HG03095 (cell line): ENCODE measurements at regions not wholly inside any gene's neighbourhood (a gene's known extent, or its start where the extent isn't known, plus 50 kb on each side); places are given as distances from the start of the nearest gene placed in this dataset.
A peak's percentile ranks its signal among the peaks of the same experiment; 100 is the strongest.

Experiments
- ATAC-seq: cut with Tn5 transposase; IDR thresholded peaks from one replicate; pipeline ENCODE4 v1.9.1; 2021; ENCODE audit warnings: moderate library complexity; ENCODE audit not compliant: unreplicated experiment

GRCh38 chr1:199669916-199670315 is 357.6 kb upstream of the NR5A2 start:
- no peak for ATAC-seq

DNA sequence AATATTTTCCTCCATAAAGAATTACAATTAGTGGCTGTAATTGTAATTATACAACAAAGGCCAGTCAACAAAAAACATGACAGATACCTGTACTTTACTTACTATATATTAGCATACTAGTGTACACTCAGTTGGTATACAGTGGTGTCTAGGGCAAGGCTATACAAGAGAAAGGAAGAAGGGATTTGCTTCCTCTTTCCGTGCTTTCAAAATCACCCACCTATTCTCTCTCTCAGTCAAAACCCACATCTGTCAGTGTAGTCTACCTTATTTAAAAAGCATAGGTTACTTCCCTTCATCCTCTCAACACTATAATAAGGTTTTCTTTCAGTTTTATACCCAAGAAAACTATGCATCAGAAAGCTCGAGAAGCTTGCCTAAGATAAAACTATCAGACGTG is 355.8 kb upstream of the NR5A2 start:
- no peak for ATAC-seq

DNA sequence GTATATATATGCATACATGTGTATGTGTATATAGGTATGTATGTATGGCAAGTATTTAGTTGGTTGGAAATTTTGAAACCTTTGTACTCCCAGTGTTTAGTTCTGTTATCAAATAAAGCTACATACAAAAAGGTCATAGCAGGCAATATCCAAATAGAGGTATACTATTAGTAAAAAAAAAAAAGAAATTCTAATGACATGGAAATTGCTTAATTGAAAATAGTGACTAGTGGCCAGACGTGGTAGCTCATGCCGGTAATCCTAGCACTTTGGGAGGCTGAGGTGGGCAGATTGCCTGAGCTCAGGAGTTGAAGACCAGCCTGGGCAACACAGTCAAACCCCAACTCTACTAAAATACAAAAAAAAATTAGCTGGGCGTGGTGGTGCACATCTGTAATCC is 351.6 kb upstream of the NR5A2 start:
- ATAC-seq: no peak

DNA sequence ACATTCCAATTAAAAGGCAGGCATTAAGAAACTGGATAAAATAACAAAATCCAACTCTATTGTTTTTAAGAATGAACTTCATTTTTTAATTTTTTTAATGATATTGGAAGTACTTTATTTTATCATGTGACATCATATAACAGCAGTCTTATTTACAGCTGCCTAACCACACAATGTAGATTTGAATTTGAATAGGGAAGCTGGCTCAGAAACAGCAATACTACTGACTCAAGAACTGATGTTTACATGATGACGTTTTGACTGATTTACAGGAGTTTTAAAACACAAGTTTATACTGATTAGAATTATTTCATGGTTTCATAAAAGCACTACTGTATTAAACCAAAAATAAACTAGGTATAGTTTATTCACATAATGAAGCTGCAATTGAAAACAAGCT is 348.7 kb upstream of the NR5A2 start:
- ATAC-seq: no peak

- ATAC-seq: no peak
Measured at GRCh38 chr1:199682081-199682480, 345.4 kb upstream of the NR5A2 start.

DNA sequence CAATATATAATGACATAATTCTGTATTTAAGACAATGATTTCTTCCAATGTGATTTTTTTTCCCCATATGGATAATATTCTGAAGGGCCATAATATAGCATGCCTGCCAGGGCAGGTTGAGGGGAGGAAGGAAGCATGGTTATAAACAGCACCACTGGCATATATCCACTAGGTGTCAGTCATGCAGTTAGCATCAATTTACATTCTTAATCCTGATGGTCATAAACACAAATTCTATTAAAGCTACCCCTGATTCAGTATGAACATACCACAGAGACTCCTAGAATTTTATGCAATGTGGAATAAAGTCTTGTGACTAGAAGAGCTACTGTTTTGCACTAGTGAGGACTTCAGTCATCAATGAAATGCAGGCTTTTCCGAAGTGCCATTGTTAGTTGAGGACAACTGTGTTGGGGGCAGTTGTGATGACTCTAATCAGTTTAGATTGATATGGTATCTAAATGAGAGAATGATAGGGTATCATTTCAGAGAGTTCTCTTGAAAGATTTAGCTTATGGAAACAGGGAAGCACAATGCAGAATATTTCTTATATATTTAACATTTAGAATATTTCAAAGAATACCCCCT is 342.7 kb upstream of the NR5A2 start:
- peak; percentile 88 for ATAC-seq

GRCh38 chr1:199685369-199685768 is 342.1 kb upstream of the NR5A2 start:
- no peak for ATAC-seq

DNA sequence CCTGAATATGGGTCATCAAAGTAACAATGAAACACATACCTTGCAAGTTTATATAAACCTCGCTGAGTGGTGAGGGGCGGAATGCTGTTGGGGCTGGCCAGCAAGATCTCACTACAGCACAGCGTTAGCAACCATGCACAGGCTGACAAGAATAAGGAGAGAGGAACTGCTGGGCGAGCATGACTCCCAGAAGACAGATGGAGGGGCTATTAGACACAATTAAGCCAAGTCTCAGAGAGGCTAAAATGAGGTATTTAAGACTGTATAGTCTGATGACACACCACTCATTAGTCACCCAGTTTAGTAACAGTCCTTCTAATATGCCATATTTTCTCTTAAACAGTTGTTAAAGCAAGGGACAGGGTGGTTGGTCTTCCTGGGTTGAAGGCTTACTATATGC is 340.2 kb upstream of the NR5A2 start:
- ATAC-seq: no peak

DNA sequence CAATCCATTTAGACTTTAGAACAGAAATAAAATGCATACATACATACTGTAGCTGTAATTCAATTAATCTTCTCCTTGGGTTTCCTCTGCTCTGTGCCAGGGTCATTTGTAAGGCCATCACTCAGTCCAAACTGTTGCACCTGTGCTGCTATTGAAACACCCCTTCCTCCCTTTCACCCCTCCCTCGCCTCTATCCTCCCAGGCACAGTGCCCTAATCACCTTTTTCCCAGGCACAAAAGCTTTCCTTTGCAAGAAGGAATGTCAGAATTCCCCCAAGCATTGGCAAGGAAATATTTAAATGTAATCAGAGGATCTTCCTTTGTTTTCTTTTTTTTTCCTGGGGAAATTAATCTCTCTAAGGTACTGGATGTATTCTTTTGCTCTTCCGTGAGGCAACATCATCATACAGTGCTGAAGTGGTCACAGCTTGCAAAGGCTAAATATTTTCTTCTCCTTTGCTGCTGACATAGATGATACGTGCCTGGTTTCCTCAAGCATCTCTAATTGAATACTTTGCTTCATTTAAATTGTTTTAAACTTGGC is 339.3 kb upstream of the NR5A2 start:
- no peak for ATAC-seq

- no peak for ATAC-seq
Measured at GRCh38 chr1:199688774-199689173, 338.7 kb upstream of the NR5A2 start.

- ATAC-seq: no peak
Measured at GRCh38 chr1:199690496-199690895, 337.0 kb upstream of the NR5A2 start.

DNA sequence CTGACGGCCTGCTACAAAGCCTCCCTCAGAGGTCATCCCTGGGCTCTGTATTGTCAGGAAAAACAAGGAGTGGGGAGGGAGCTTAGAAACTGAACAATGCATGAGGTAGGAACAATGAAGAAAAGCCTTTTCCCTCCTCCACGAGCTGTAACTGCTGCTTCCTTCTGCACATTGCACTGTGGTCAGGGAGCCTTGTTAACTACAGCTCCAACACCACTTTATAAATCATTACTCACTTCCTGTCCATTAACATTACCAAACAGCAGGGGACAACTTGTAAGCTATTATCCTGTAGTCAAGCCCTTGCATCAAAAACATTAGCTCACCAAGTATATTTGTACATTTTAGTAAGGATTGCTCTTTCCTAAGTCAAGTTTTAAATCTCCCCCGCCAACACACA is 336.0 kb upstream of the NR5A2 start:
- ATAC-seq: no peak

- no peak for ATAC-seq
Measured at GRCh38 chr1:199693724-199694123, 333.8 kb upstream of the NR5A2 start.

- no peak for ATAC-seq
Measured at GRCh38 chr1:199696225-199696624, 331.3 kb upstream of the NR5A2 start.

- no peak for ATAC-seq
Measured at GRCh38 chr1:199698222-199698621, 329.3 kb upstream of the NR5A2 start.

- no peak for ATAC-seq
Measured at GRCh38 chr1:199700551-199700950, 327.0 kb upstream of the NR5A2 start.

- no peak for ATAC-seq
Measured at GRCh38 chr1:199701726-199702125, 325.8 kb upstream of the NR5A2 start.

- ATAC-seq: no peak
Measured at GRCh38 chr1:199704231-199704630, 323.3 kb upstream of the NR5A2 start.

DNA sequence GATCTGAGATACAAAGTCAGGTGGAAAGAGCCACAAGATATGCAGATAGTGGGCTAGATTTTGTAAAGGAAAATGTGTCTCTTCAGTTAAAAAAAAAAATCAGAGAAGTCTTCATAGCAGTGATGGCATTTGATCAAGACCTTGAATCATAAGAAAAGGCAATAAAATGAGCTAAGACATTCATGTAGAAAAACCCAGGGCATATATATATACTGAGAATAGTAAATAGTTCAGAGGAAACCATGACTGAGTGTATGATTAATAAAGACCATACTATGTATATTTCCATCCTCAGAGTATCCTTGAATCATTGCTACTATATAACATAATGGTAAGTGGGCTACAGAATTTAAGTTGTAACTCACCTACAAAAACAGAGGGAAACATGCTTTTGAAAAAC is 321.7 kb upstream of the NR5A2 start:
- no peak for ATAC-seq

- ATAC-seq: no peak
Measured at GRCh38 chr1:199706826-199707606, 320.5 kb upstream of the NR5A2 start.

DNA sequence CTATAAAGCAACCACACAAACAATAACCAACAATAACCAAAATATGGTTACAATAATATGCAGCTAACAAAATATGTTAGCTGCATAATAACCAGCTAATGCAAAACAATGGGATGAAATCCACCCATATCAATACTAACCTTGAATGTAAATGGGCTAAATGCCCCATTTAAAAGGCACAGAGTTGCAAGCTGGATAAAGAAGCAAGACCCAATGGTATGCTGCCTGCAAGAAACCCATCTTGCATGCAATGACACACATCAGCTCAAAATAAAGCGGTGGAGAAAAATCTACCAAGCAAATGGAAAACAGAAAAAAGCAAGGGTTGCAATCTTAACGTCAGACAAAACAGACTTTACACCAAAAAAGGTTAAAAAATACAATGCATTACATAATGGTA is 316.5 kb upstream of the NR5A2 start:
- no peak for ATAC-seq

GRCh38 chr1:199716729-199717128 is 310.8 kb upstream of the NR5A2 start:
- no peak for ATAC-seq
